HG03521 (cell line): ENCODE measurements at regions not wholly inside any gene's neighbourhood (a gene's known extent, or its start where the extent isn't known, plus 50 kb on each side); places are given as distances from the start of the nearest gene placed in this dataset.
"Not testable (repeated sequence)": the region's sequence is repeated elsewhere in the genome, so short reads cannot be mapped to it uniquely, and the experiment has no call there.

Experiments
- ATAC-seq: cut with Tn5 transposase; IDR thresholded peaks from one replicate; pipeline ENCODE4 v1.9.1; 2021; ENCODE audit warnings: mild to moderate bottlenecking, moderate library complexity; ENCODE audit not compliant: unreplicated experiment

DNA sequence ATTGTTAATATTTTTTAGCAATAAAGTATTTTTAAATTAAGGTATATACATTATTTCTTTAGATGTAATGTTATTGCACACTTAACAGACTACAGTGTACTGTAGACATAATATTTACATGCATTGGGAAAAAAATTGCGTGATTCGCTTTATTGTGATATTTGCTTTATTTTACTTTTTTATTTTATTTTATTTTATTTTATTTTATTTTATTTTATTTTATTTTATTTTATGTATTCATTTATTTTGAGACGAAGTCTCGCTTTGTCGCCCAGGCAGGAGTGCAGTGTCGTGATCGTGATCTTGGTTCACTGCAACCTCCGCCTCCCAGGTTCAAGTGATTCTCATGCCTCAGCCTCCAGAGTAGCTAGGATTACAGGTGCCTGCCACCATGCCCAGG lies 1522.7 kb downstream of the AMY1C start:
- ATAC-seq = not testable (repeated sequence)

- no peak for ATAC-seq
Observed at GRCh38 chr1:105294838-105295237, 1545.1 kb downstream of the AMY1C start.

DNA sequence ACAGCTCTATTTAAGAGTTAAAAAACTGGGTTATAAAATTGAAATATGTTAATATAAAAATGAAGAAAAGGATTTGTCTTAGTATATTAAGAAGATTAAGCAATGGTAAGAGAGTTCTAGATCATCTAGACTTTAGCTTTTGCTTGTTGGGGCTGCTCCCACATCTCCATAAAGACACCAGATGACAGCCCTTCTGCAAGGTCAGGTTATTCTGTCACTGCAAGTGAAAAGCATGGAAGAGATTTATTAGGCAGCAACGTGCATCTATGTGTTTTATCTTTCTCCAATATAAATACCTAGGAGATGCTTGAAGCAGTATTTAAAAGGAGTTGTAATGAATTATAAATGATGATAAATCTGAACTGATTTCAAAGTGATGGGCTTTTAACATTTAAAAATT lies 1560.4 kb downstream of the AMY1C start:
- ATAC-seq = no peak

GRCh38 chr1:105317976-105318375 lies 1568.3 kb downstream of the AMY1C start:
- ATAC-seq = no peak

DNA sequence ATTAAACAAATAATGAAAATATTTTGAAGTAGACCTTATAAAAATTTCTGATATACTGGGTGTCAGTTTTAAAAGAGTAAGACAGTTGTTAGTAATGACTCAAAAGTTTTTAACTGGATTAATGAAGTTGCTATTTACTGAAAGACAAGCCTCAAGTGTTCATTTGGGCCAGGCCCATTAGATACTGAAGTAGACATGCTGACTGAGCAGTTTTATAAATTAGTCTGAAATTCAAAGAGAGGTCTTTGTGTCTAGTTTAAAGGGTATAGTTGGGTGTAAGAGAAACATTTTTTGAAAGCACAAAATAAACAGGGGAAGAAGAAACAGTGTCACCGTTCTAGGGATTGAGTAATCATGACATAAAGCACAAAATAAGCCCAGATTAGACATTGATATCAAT lies 1577.2 kb downstream of the AMY1C start:
- no peak for ATAC-seq

- ATAC-seq = no peak
Observed at GRCh38 chr1:105337420-105337819, 1587.7 kb downstream of the AMY1C start.

GRCh38 chr1:105343317-105343716 lies 1593.6 kb downstream of the AMY1C start:
- ATAC-seq = no peak

GRCh38 chr1:105359457-105359856 lies 1609.8 kb downstream of the AMY1C start:
- no peak for ATAC-seq

GRCh38 chr1:105362438-105362837 lies 1612.7 kb downstream of the AMY1C start:
- no peak for ATAC-seq

GRCh38 chr1:105368446-105368845 lies 1618.7 kb downstream of the AMY1C start:
- ATAC-seq = no peak

DNA sequence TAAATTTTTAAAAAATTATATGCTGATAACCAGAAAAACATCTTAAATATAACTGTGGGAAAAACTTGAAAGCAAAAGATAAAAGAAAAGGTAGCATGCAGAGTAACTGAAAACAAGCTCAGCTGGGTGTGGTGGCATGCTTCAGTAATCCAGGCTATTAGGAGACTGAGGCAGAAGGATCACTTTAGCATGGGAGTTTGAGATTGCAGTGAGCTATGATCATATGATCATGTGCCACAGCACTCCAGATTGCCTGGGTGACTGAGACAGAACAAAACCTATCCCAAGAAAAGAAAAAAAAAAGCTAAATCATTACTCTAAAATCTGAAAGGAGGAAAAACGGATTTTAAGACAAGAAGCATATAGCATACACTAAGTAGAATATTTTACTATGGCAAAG lies 1624.0 kb downstream of the AMY1C start:
- ATAC-seq = no peak

GRCh38 chr1:105386489-105386888 lies 1636.8 kb downstream of the AMY1C start:
- no peak for ATAC-seq

DNA sequence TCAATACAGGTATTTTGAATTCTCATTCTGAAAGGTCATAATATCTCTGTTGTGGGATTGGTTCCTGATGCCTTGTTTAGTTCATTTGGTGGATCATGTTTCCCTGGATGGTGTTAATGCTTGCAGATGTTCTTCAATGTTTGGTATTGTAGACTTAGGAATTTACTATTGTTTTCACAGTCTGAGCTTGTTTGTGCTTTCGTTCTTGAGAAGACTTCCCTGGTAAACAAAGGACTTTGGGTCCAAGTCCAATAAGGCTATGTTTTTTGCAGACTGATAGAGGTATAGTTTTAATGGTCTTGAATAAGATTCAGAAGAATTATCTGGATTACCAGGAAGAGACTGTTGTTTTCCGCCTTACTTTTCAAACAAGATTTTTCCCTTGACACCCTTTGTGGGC lies 1646.3 kb downstream of the AMY1C start:
- ATAC-seq = no peak

GRCh38 chr1:105398909-105399308 lies 1649.2 kb downstream of the AMY1C start:
- ATAC-seq = no peak

DNA sequence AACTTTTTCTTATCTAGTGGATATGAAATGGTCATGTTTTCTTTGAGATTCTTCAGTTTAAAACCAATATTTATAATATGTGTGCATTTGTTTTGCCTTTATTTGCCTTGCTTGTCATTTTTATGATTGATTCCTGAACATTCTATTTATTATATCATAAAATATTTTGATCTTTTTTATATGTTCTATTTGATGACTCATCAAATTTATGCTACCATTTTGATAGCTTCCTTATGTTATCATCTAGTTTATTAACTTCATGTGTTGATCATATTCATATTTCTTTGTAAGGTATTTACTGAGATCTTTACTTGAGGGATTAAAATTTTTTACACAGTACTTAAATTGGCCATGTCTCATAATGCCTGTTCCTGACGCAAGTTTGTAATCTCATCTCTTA lies 1650.0 kb downstream of the AMY1C start:
- ATAC-seq = no peak

GRCh38 chr1:105416261-105416660 lies 1640.2 kb upstream of the PRMT6 start:
- no peak for ATAC-seq

DNA sequence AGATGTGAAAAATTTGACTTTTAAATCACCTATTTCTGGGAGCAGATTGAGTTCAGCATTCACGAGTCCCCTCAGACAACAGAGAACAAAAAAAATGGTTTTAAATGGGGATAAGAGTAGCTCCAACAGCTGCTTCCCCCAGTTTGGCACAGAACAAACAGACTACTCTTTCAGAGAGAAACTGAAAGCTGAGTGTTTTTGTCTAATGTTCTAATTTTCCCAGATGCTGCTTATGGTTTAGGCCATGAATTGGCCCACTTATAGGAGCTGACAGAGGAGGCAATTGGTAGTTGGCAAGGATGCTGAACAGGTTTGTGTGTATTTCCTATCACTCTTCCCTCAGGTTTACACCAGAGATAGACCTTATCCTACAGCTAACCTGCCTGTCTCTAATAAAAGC lies 1637.4 kb upstream of the PRMT6 start:
- no peak for ATAC-seq

DNA sequence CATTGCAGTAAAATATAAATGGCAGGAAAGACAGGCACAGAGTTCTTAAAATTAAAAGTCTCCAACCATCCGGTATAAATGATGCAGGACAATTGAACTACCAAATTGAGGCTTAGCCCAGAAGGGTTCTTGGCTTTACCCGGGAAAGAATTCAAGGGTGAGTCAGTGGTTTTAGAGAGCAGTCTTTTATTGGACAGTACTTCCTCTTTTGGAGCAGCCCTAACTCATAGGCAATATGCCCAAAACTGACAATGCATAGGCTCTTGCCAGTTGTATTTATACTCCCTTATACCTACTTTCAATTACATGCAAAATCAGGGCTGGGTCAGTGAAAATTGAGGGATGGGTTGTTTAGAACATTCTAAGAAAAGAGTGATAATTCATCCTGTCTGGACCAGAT lies 1628.9 kb upstream of the PRMT6 start:
- ATAC-seq = no peak

DNA sequence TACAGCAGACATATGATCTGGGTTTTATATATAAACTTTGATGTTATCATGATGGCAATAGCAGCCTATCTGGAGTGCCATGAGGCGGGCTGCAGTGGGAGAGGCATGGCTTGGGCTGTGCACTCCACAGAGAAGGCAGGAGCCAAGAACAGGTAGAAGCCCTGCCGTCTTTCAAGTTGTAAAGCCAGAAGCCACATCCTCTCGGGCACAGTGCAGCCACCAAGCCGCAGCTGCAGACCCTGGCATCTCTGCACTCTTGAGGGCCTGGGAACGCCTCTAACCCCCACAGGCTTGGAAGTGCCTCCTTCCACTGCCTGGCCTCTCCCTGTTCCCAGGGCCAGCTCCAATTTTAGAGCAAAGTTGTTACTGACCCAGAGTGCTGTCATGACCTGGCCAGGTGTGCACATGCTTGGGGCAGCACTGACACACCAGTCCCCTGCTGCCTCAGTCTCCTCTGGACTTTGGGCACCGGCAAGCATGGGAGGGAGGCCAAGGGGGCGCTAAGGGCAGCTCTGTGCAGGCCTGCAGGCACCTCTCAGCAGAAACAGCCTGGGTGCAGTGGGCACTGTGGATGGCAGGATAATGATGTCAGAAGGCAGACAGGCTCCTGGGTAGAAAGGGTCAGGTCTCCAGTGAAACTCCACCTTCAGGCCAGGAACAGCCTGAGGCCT lies 1619.8 kb upstream of the PRMT6 start:
- no peak for ATAC-seq

- no peak for ATAC-seq
Observed at GRCh38 chr1:105437847-105438246, 1618.6 kb upstream of the PRMT6 start.

DNA sequence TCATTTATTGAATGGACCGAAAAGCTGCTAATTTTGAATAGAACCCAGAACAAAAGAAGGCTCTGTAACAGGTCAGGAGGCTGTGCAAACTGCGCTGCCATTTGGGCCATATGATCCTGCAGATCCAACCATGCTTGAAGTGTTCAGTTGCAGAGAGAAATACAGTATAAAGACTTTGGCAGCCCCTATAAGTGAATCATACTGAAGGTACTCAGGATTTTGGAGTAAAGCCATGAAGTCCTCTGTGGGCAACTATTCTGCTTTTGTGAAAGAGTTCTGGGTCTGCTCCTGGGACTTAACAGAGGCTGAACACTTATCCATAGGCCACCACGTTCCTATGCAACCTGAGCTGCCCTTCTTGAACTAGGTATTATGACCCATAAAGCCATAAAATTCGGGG lies 1613.6 kb upstream of the PRMT6 start:
- ATAC-seq = no peak

GRCh38 chr1:105459759-105460158 lies 1596.7 kb upstream of the PRMT6 start:
- no peak for ATAC-seq

DNA sequence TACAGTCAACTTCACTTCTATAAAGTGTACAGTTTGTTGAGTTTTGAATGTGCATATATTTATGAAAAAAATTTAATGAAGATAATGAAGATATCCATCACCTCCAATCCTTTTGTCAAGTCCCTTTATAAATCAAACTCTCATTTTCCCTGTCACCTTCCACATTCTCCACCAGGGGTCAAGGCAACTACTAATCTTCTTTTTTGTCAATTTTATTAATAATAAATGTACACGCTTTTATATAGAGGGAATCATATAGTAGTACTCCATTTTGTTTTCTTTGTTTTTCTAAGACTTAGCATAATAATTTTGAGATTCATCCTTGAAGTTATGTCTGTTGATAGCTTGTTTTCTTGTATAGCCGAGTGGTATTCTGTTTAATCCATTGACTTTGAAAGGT lies 1594.2 kb upstream of the PRMT6 start:
- no peak for ATAC-seq
